B cell (primary cell): ENCODE measurements at regions not wholly inside any gene's neighbourhood (a gene's known extent, or its start where the extent isn't known, plus 50 kb on each side); places are given as distances from the start of the nearest gene placed in this dataset.

ENCODE experiments used
- ATAC-seq: fragments of 200-7000 bp; cut with Tn5 transposase; one replicate; pipeline ENCODE4 v1.10.0; 2021; ENCODE audit warnings: low read depth, mild to moderate bottlenecking, moderate number of reproducible peaks, moderate library complexity
- CTCF ChIA-PET: fragments of 350-600 bp; sonication (Branson Sonifier 250); formaldehyde crosslinking; loops from one replicate; lab custom pipeline; 2021; ENCODE audit warnings: antibody characterized with exemption, inconsistent platforms; lab: Charles Lee
- POLR2A ChIA-PET: fragments of 350-600 bp; sonication (Branson Sonifier 250); formaldehyde crosslinking; loops from one replicate; lab custom pipeline; 2021; ENCODE audit warnings: antibody characterized with exemption; lab: Charles Lee
- DNase-seq: peaks from one replicate; pipeline ENCODE4 v3.0.0; 2013
- H2AFZ ChIP-seq: 2 replicates; pipeline ENCODE4 v1.6.1; 2012; ENCODE audit warnings: mild to moderate bottlenecking, low read depth, low read length; ENCODE audit not compliant: insufficient read depth, poor library complexity, severe bottlenecking
- H3K27ac ChIP-seq, 2 donors: 1 replicate in 1 of 2; 2 replicates in 1 of 2; pipeline ENCODE4 v1.5.1; 2012 to 2013; ENCODE audit warnings: low read length in 2 of 2, mild to moderate bottlenecking in 2 of 2, moderate library complexity in 1 of 2
- H3K27me3 ChIP-seq, 4 experiments: fragments of 200-600 bp in 1 of 4; sonication (generic) in 1 of 4; replicated peaks in 1 of 4; 1 replicate in 2 of 4; 2 replicates in 2 of 4; pipeline versions ENCODE4 v1.6.1 to v1.7.0; 2013 to 2016; ENCODE audit warnings: low read length in 3 of 4, mild to moderate bottlenecking in 2 of 4, mixed read lengths in 1 of 4, moderate library complexity in 1 of 4; ENCODE audit not compliant: insufficient read depth in 4 of 4, control insufficient read depth in 3 of 4; ENCODE audit errors: control extremely low read depth in 1 of 4
- H3K36me3 ChIP-seq, 2 experiments: replicated peaks in 1 of 2; 1 replicate in 1 of 2; 2 replicates in 1 of 2; pipeline versions ENCODE4 v1.6.1 to v1.7.1; 2013; ENCODE audit warnings: low read length in 1 of 2; ENCODE audit not compliant: insufficient read depth in 2 of 2, control insufficient read depth in 1 of 2; ENCODE audit errors: control extremely low read depth in 1 of 2, extremely low read depth in 1 of 2
- H3K4me1 ChIP-seq, 2 donors: fragments of 200-600 bp in 1 of 2; sonication (generic) in 1 of 2; 1 replicate in 1 of 2; 2 replicates in 1 of 2; pipeline versions ENCODE4 v1.5.1 to v1.6.1; 2013 to 2017; ENCODE audit warnings: low read length in 2 of 2; ENCODE audit not compliant: control insufficient read depth in 2 of 2, insufficient read depth in 2 of 2
- H3K4me2 ChIP-seq: replicated peaks from 2 replicates; pipeline ENCODE3; 2012; ENCODE audit warnings: mild to moderate bottlenecking, low read depth, low read length; ENCODE audit not compliant: poor library complexity, severe bottlenecking
- H3K4me3 ChIP-seq, 5 experiments: fragments of 200-600 bp in 1 of 5; sonication (generic) in 1 of 5; 1 replicate in 3 of 5; 2 replicates in 2 of 5; pipeline versions ENCODE4 v1.5.1 to v1.7.0; 2011 to 2016; ENCODE audit warnings: low read length in 4 of 5, mild to moderate bottlenecking in 4 of 5, low read depth in 2 of 5, control low read depth in 1 of 5, moderate library complexity in 1 of 5; ENCODE audit not compliant: insufficient read depth in 1 of 5; ENCODE audit errors: control extremely low read depth in 1 of 5, extremely low read depth in 1 of 5
- H3K79me2 ChIP-seq: fragments of 200-600 bp; sonication (generic); one replicate; pipeline ENCODE4 v1.6.0; 2016; ENCODE audit warnings: low read length; ENCODE audit not compliant: control insufficient read depth, insufficient read depth
- H3K9ac ChIP-seq: fragments of 200-600 bp; sonication (generic); 2 replicates; pipeline ENCODE4 v1.6.1; 2017; ENCODE audit warnings: mild to moderate bottlenecking, low read length, moderate library complexity
- H3K9me3 ChIP-seq, 3 donors: one replicate each; pipeline versions ENCODE4 v1.6.1 to v1.7.1; 2013; ENCODE audit warnings: low read length in 2 of 3; ENCODE audit not compliant: control insufficient read depth in 2 of 3, insufficient read depth in 1 of 3; ENCODE audit errors: control extremely low read depth in 1 of 3
- H4K20me1 ChIP-seq: 2 replicates; pipeline ENCODE4 v1.6.0; 2012; ENCODE audit warnings: mild to moderate bottlenecking, low read length; ENCODE audit not compliant: insufficient read depth, control insufficient read depth, poor library complexity, severe bottlenecking
- H3K27ac Mint-ChIP-seq: one replicate; pipeline ENCODE4 v1.8.0; 2021; ENCODE audit warnings: mixed read lengths
- H3K27me3 Mint-ChIP-seq: one replicate; pipeline ENCODE4 v1.8.0; 2021; ENCODE audit warnings: mixed read lengths
- H3K4me1 Mint-ChIP-seq: one replicate; pipeline ENCODE4 v1.8.0; 2021; ENCODE audit warnings: mixed read lengths
- H3K4me3 Mint-ChIP-seq: one replicate; pipeline ENCODE4 v1.8.0; 2021; ENCODE audit warnings: mixed read lengths
- H3K9me3 Mint-ChIP-seq: one replicate; pipeline ENCODE4 v1.8.0; 2022; ENCODE audit warnings: mixed read lengths; ENCODE audit not compliant: insufficient read depth
- CTCF ChIP-seq: fragments of 200-600 bp; IDR thresholded peaks from one replicate; pipeline ENCODE4 v1.8.0; 2022; ENCODE audit warnings: antibody characterized with exemption, mild to moderate bottlenecking
- EZH2 ChIP-seq: IDR thresholded peaks from 2 replicates; pipeline ENCODE4 v1.6.1; 2012; ENCODE audit warnings: borderline replicate concordance, low read depth, mild to moderate bottlenecking, moderate library complexity, low read length; ENCODE audit not compliant: insufficient read depth, poor library complexity, severe bottlenecking
- WGBS: methylation state at CpG from one replicate; pipeline ENCODE4 v1.1.5; 2013; ENCODE audit warnings: missing lambda C conversion rate; ENCODE audit not compliant: insufficient coverage; 5-methylcytosine and 5-hydroxymethylcytosine counted together
- intact Hi-C: fragments of 100-400 bp; cut with micrococcal nuclease; formaldehyde crosslinking; loops from one replicate; pipeline ENCODE4 v1.10.0; 2022

GRCh38 chr12:124397807-124398577 lies 103.1 kb downstream of the RFLNA start:
- 94% methylated on average over 21 of the region's 22 CpGs for WGBS
- no peaks in the 10 kb centered on the region for H3K27me3 ChIP-seq
- peaks cover 0 to 3% (median 0%) of the 10 kb centered on the region in 3 donors for H3K9me3 ChIP-seq
- peaks cover 0 to under 1% of the 10 kb centered on the region in 2 donors for H3K4me1 ChIP-seq
- H4K20me1 ChIP-seq = peaks cover 72% of the 10 kb centered on the region
- Mint-ChIP-seq H3K27me3 (no peaks in the 10 kb centered on the region), H3K27ac (no peak overlapping the region), H3K4me3 (no peak overlapping the region), H3K4me1 (peaks cover 5% of the 10 kb centered on the region), H3K9me3 (no peaks in the 10 kb centered on the region)
- no peak for DNase-seq
- no peak overlapping the region for H3K4me2 ChIP-seq
- TF ChIP-seq EZH2 (no peak), CTCF (no peak)
- H2AFZ ChIP-seq = no peak overlapping the region
- no peaks in the 10 kb centered on the region for H3K79me2 ChIP-seq
- no peak for ATAC-seq
- no peak overlapping the region for H3K4me3 ChIP-seq
- intact Hi-C loops = loop anchor here (10.0 kb wide), 1 partner anchor 167 kb away; the partner anchor contains the start of gene NCOR2
- peaks cover 0 to 69% of the 10 kb centered on the region in 2 experiments for H3K36me3 ChIP-seq
- CTCF ChIA-PET = interaction anchor here (1.2 to 1.8 kb wide), 4 partner anchors 50 to 373 kb away, joined by 3 to 8 read pairs (median 4); no protein-coding TSS in a partner anchor
- POLR2A ChIA-PET = no interaction called here
- H3K9ac ChIP-seq = no peak overlapping the region
- H3K27ac ChIP-seq = no peak overlapping the region

GRCh38 chr12:124397399-124397679 lies 102.4 kb downstream of the RFLNA start:
- CTCF ChIA-PET = no interaction called here

More at GRCh38 chr12:124397399-124397679, 102.4 kb downstream of the RFLNA start:
- H3K4me1 Mint-ChIP-seq = peaks cover 6% of the 10 kb centered on the region
- Histone ChIP-seq H3K4me2 (no peak overlapping the region), H3K27me3 (no peaks in the 10 kb centered on the region), H3K4me1 (peaks cover 5 to 7% of the 10 kb centered on the region in 2 donors), H3K79me2 (no peaks in the 10 kb centered on the region), H2AFZ (no peak overlapping the region), H3K9me3 (peaks cover 0 to 3% (median 0%) of the 10 kb centered on the region in 3 donors), H4K20me1 (peaks cover 72% of the 10 kb centered on the region), H3K27ac (no peak overlapping the region), H3K9ac (no peak overlapping the region), H3K36me3 (peaks cover 0 to 65% of the 10 kb centered on the region in 2 experiments), H3K4me3 (no peak overlapping the region)
- no peak overlapping the region for H3K4me3 Mint-ChIP-seq
- 95% methylated on average over 7 of the region's 7 CpGs for WGBS
- ATAC-seq (no peak), DNase-seq (no peak)
- no peaks in the 10 kb centered on the region for H3K27me3 Mint-ChIP-seq
- POLR2A ChIA-PET = no interaction called here
- intact Hi-C loops = loop anchor here (10.0 kb wide), 1 partner anchor 167 kb away; the partner anchor contains the start of gene NCOR2
- TF ChIP-seq CTCF (no peak), EZH2 (no peak)
- H3K27ac Mint-ChIP-seq = no peak overlapping the region
- no peaks in the 10 kb centered on the region for H3K9me3 Mint-ChIP-seq
